AG09309 (cell line): ENCODE measurements at regions not wholly inside any gene's neighbourhood (a gene's known extent, or its start where the extent isn't known, plus 50 kb on each side); places are given as distances from the start of the nearest gene placed in this dataset.

Experiments used
- DNase-seq: peaks from one replicate; pipeline ENCODE4 v3.0.0-alpha.2; 2010; ENCODE audit warnings: low read depth
- H3K4me3 ChIP-seq: 2 replicates; pipeline ENCODE4 v1.5.1; 2011; ENCODE audit warnings: mild to moderate bottlenecking, low read depth, low read length, moderate library complexity; ENCODE audit not compliant: control insufficient read depth
- TF ChIP-seq, protein P1 (sequence below): IDR thresholded peaks from 2 replicates; pipeline ENCODE4 v1.5.1; 2011; ENCODE audit warnings: mild to moderate bottlenecking, low read depth, low read length, inconsistent platforms; ENCODE audit not compliant: insufficient read depth, control insufficient read depth; ENCODE audit errors: missing control alignments

DNA sequence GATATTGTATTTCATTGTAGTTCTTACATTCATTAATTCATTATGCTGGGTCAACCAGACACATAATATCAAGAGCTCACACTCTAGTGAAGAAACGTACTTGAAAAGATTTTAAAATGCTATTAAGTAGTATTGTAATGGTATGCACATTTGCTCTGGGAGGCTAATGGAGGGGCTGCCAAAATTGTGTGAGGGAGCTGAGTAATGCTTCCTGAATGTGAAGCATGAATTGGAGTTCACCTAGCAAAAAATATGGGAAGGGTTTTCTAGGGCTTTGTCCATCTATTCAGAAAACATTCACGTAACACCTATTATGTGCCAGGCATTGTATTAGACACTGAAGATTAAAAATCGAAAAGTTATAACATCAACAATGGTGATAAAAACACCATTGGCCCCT lies 403.8 kb upstream of the PDE3A start:
- DNase-seq: no peak
- no peak overlapping the region for H3K4me3 ChIP-seq
- TF ChIP-seq, protein P1, sequence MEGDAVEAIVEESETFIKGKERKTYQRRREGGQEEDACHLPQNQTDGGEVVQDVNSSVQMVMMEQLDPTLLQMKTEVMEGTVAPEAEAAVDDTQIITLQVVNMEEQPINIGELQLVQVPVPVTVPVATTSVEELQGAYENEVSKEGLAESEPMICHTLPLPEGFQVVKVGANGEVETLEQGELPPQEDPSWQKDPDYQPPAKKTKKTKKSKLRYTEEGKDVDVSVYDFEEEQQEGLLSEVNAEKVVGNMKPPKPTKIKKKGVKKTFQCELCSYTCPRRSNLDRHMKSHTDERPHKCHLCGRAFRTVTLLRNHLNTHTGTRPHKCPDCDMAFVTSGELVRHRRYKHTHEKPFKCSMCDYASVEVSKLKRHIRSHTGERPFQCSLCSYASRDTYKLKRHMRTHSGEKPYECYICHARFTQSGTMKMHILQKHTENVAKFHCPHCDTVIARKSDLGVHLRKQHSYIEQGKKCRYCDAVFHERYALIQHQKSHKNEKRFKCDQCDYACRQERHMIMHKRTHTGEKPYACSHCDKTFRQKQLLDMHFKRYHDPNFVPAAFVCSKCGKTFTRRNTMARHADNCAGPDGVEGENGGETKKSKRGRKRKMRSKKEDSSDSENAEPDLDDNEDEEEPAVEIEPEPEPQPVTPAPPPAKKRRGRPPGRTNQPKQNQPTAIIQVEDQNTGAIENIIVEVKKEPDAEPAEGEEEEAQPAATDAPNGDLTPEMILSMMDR: no peak

DNA sequence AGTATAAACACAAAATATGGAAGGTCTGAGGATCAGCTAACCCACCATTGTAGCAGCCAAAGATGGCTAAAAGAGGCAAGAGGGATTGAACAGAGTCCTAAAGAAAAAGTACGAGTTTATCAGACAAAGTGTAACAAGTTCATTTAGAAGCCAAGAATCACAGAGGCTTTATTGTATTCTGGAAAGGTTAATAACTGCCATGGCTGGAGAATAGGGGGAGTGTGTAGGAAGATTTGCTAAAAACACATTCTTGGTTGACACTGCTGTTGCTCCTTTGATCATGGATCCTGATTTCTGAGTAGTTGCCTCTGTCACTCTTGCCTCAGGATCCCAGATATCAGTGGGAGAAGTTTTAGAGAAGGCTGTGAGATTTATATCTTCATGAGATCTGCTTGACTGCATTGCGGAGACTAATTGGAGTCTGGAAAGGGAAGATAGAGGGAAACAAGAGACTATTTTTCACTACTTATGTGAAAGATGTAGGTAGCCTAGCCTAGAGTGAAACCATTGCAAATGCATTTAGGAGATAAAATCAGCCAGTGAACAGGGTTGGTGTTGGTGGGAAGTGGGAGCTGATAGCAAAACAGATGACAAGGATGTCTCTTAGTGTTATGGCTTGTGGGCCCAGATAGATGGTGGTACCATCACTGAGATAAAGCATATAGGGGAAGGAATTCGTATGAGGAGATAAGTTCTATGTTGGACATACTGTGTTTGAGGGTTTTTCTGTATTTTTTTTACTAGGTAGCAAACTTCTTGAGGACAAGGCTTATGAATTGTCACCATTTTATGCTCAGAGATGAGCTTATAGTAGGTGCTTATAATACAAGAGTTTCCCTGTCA lies 402.9 kb upstream of the PDE3A start:
- TF ChIP-seq, protein P1: no peak
- no peak overlapping the region for H3K4me3 ChIP-seq
- DNase-seq: no peak

DNA sequence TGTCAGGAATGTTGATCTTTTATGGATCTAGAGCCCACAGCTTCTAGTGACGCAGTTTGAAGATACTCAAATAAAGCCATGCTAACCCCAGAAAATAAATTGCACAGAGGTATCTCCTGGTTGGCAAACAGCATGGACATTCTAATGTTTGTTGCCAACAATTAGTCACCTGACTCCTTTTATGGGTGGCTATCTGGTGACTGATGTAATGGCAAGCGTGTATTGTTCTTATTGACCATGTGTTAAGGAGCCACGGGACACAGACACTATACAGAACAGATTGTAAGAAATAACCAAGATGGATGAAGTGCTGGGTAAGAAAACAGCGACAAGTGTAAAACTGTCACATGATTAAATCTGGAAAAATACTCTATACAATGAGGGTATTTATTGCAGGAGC lies 401.3 kb upstream of the PDE3A start:
- DNase-seq: no peak
- no peak overlapping the region for H3K4me3 ChIP-seq
- TF ChIP-seq, protein P1: no peak

DNA sequence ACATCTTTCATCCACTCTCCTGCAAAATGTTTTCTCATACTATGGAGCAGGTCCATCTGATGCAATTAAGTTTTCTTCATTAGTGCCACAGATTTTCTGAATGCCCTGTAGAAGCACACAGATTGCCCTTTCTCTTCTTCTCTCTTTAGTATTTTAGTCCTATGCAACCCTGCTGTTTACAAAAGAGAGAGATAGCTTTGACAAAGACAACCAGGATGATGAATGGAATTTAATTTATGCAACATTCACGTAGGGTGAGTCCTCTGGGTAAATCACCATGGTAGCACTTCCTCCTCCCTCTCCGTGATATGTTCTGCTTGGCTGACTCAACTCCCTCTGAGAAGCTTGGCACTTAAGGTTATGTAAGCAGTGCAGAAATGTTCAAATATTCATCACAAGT lies 400.9 kb upstream of the PDE3A start:
- TF ChIP-seq, protein P1: no peak
- peak; percentile 95 for DNase-seq
- H3K4me3 ChIP-seq: no peak overlapping the region

DNA sequence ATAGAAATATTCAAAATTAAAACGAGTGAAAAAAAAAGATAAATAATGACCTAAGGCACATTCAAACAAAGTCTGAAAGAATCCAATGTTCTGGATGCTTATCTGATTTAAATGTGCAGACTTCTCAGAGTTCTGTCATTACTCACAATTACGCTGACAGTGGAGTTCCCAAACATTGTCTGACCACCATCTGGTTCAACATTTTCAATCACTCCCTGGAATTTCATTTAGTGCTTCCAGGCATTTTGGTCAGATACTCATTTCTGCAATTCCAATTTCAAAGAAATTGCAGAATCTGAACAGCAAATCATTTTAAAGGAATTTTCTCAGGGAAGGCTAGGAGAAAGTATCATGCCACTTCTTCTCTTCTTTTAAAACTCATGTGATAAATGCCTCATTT lies 398.2 kb upstream of the PDE3A start:
- H3K4me3 ChIP-seq: no peak overlapping the region
- DNase-seq: peak; percentile 78
- TF ChIP-seq, protein P1: no peak

DNA sequence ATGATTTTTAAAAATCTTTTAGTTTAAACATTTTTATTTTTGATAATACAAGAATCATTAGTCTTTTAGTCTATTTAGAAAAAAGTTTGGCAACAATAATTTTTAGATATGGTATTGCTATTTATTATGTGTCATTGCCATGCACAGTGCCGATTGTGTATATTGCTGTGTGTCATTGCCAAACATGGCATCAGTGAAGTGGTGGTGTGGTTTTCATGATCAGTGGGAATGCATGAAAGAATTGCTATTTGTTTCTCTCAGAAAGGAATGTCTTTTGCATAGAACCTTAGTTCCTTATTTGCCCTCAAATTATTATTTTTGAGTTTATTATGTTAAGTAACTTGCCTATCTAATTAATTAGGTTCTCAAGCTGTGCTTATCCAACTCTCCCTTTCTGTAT lies 397.5 kb upstream of the PDE3A start:
- TF ChIP-seq, protein P1: no peak
- no peak for DNase-seq
- no peak overlapping the region for H3K4me3 ChIP-seq
